ENCODE measurements at regions not wholly inside any gene's neighbourhood (a gene's known extent, or its start where the extent isn't known, plus 50 kb on each side); places are given as distances from the start of the nearest gene placed in this dataset.
"Not testable (repeated sequence)": the region's sequence is repeated elsewhere in the genome, so short reads cannot be mapped to it uniquely, and the experiment has no call there.

DNA sequence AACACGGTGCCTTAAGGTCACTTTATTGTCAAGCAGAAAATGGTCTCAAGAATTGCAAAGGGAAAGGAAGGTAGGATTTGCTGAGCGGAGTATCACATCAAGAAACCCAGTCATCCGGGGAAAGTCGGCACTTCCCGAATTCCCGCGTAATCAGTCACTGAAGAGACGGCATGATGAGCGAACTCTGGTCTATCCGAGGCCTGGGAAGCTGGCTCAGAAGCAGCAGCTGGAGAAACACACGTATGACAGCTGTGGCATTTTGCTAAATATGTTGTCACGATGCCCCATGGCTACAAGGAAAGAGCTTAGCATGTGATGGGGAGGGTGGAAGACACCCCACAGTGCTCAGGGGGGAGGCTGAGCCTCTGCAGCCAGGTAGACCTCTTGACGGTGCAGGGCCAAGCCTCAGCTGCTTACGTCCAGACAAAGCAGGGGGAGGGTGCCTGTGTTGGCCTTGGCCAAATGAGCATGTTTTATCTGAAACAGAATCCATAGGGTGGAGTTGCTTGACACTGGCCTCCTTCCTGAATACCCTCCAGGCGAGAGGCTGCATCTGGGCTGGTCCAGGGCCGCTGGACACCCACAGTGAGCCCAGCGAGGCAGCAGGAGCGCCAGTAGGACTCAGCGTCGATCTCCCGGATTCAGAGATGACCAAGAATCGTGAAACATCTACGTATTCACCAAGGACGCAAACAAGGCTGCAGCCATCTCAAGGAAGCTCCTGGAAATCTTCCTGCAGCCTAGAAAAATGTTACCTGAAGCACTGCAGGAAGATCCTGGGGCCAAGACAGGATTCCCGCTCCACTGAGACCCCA is 118.8 kb upstream of the AFDN start:
- no peak for DNase-seq (ENCODE audit: low spot score)
- in situ Hi-C loops (cut with MboI; ENCODE audit: low pct_unique_long_range_greater_than_20kb, low sequenced_read_pairs, unreplicated experiment), result no loop called here
- TF ChIP-seq CTCF (IDR thresholded peaks at IDR 0.05; ENCODE audit: extremely low read depth, insufficient read depth, missing control alignments), result no peak

- in situ Hi-C loops (cut with MboI; ENCODE audit: low pct_unique_long_range_greater_than_20kb, low sequenced_read_pairs, unreplicated experiment), result no loop called here
- no peak for TF ChIP-seq CTCF (IDR thresholded peaks at IDR 0.05; ENCODE audit: extremely low read depth, insufficient read depth, missing control alignments)
- no peak for DNase-seq (ENCODE audit: low spot score)
Measured at GRCh38 chr6:167708501-167709094, 118.1 kb upstream of the AFDN start.

- TF ChIP-seq CTCF (IDR thresholded peaks at IDR 0.05; ENCODE audit: extremely low read depth, insufficient read depth, missing control alignments), result no peak
- DNase-seq (ENCODE audit: low spot score), result no peak
- in situ Hi-C loops (cut with MboI; ENCODE audit: low pct_unique_long_range_greater_than_20kb, low sequenced_read_pairs, unreplicated experiment), result no loop called here
Measured at GRCh38 chr6:167709196-167709595, 117.5 kb upstream of the AFDN start.

- DNase-seq (ENCODE audit: low spot score); in situ Hi-C loops (cut with MboI; ENCODE audit: low pct_unique_long_range_greater_than_20kb, low sequenced_read_pairs, unreplicated experiment): not testable (repeated sequence)
Measured at GRCh38 chr6:167709776-167710336, 116.9 kb upstream of the AFDN start.

- no peak for TF ChIP-seq CTCF (IDR thresholded peaks at IDR 0.05; ENCODE audit: extremely low read depth, insufficient read depth, missing control alignments)
Measured at GRCh38 chr6:167710363-167710920, 116.3 kb upstream of the AFDN start.

DNA sequence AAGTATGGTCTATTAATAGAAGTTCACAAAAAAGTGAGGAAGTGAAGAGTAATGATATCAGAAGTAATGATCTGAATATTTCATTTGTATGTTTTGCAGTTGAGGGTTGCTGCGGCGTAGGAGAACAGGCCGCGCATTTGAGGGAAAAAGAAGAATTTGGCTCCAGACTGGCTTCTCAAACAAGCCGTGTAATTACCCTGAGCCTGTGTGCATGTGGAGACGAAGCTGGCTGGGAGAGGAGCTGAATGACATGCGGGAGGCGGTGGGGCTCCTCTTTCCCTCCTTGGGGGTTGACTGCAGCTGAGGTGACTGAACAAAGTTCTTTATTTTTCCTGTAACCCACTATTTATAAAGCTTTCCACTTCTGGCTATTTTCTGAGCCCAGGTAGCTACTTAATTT is 115.5 kb upstream of the AFDN start:
- no peak for TF ChIP-seq CTCF (IDR thresholded peaks at IDR 0.05; ENCODE audit: extremely low read depth, insufficient read depth, missing control alignments)
- no peak for DNase-seq (ENCODE audit: low spot score)
- in situ Hi-C loops (cut with MboI; ENCODE audit: low pct_unique_long_range_greater_than_20kb, low sequenced_read_pairs, unreplicated experiment), result no loop called here

More at GRCh38 chr6:167710363-167710920, 116.3 kb upstream of the AFDN start:
- in situ Hi-C loops (cut with MboI; ENCODE audit: low pct_unique_long_range_greater_than_20kb, low sequenced_read_pairs, unreplicated experiment), result no loop called here
- no peak for DNase-seq (ENCODE audit: low spot score)
